OCI-LY7 (cell line): ENCODE measurements at regions not wholly inside any gene's neighbourhood (a gene's known extent, or its start where the extent isn't known, plus 50 kb on each side); places are given as distances from the start of the nearest gene placed in this dataset.

Experiments used
- BruUV-seq: library from RNA; stranded (reverse); fragments of 400-500 nt; replicated peaks from 2 replicates; lab custom pipeline; 2021; lab: Mats Ljungman, UMichigan
- CTCF ChIA-PET: fragments of 300-600 bp; sonication (Branson Sonifier 250); formaldehyde crosslinking; loops from one replicate; lab custom pipeline; 2022; ENCODE audit warnings: antibody characterized with exemption; ENCODE audit not compliant: unreplicated experiment; lab: Charles Lee
- POLR2A ChIA-PET: fragments of 300-600 bp; sonication (Branson Sonifier 250); formaldehyde crosslinking; loops from one replicate; lab custom pipeline; 2022; ENCODE audit warnings: antibody characterized with exemption; lab: Charles Lee
- DNase-seq: peaks from one replicate; pipeline ENCODE4 v3.0.0-alpha.2; 2015; ENCODE audit warnings: low spot score
- H2AFZ ChIP-seq: fragments of 200-600 bp; sonication (generic), shearing (Covaris generic); 2 replicates; pipeline ENCODE4 v1.6.1; 2014; ENCODE audit warnings: mild to moderate bottlenecking, antibody characterized with exemption, low read length, moderate library complexity
- H3K27ac ChIP-seq: fragments of 200-600 bp; sonication (generic); 2 replicates; pipeline ENCODE4 v1.5.1; 2014; ENCODE audit warnings: mixed run types, low read depth, mild to moderate bottlenecking, moderate library complexity, low read length, inconsistent platforms; ENCODE audit not compliant: poor library complexity, severe bottlenecking
- H3K36me3 ChIP-seq: fragments of 200-600 bp; sonication (generic); 2 replicates; pipeline ENCODE4 v1.6.1; 2014; ENCODE audit warnings: mild to moderate bottlenecking, antibody characterized with exemption, low read length, moderate library complexity, mixed read lengths; ENCODE audit not compliant: insufficient read depth
- H3K4me1 ChIP-seq: fragments of 200-600 bp; sonication (generic); 2 replicates; pipeline ENCODE4 v1.5.1; 2014; ENCODE audit warnings: mild to moderate bottlenecking, low read length; ENCODE audit not compliant: insufficient read depth, poor library complexity, severe bottlenecking
- H3K4me2 ChIP-seq: fragments of 200-600 bp; sonication (generic); 2 replicates; pipeline ENCODE4 v1.6.1; 2014; ENCODE audit warnings: mild to moderate bottlenecking, low read length
- H3K4me3 ChIP-seq: fragments of 200-600 bp; sonication (generic); 2 replicates; pipeline ENCODE4 v1.5.1; 2014; ENCODE audit warnings: mild to moderate bottlenecking, low read depth, low read length; ENCODE audit not compliant: poor library complexity, severe bottlenecking
- H3K79me2 ChIP-seq: fragments of 200-600 bp; sonication (generic); 2 replicates; pipeline ENCODE4 v1.6.1; 2016; ENCODE audit warnings: low read depth, mild to moderate bottlenecking, low read length, moderate library complexity, mixed read lengths; ENCODE audit not compliant: insufficient read depth
- H3K9me2 ChIP-seq: fragments of 200-600 bp; sonication (generic); 2 replicates; pipeline ENCODE4 v1.6.1; 2016; ENCODE audit warnings: mild to moderate bottlenecking, low read length, mixed read lengths; ENCODE audit not compliant: insufficient read depth
- H3K9me3 ChIP-seq: fragments of 200-600 bp; sonication (generic); 2 replicates; pipeline ENCODE4 v1.6.1; 2014; ENCODE audit warnings: mild to moderate bottlenecking, mixed run types, low read length, mixed read lengths
- H4K20me1 ChIP-seq: fragments of 200-600 bp; sonication (generic); 2 replicates; pipeline ENCODE4 v1.6.1; 2014; ENCODE audit warnings: mild to moderate bottlenecking, antibody characterized with exemption, low read length, moderate library complexity, mixed read lengths; ENCODE audit not compliant: insufficient read depth
- CTCF ChIP-seq: fragments of 200-600 bp; sonication (generic); conservative IDR thresholded peaks from 2 replicates; pipeline ENCODE4 v1.5.1; 2014; ENCODE audit warnings: mild to moderate bottlenecking, antibody characterized with exemption, low read length, moderate library complexity, mixed read lengths
- EZH2phosphoT487 ChIP-seq: fragments of 200-600 bp; sonication (generic); IDR thresholded peaks from 2 replicates; pipeline ENCODE4 v1.6.1; 2018; ENCODE audit warnings: low read depth, borderline replicate concordance, mild to moderate bottlenecking, mixed run types, antibody characterized with exemption, low read length, moderate library complexity, mixed read lengths
- intact Hi-C: fragments of 100-400 bp; cut with micrococcal nuclease; formaldehyde crosslinking; loops from one replicate; pipeline ENCODE4 v1.10.0; 2022; ENCODE audit not compliant: unreplicated experiment

GRCh38 chr2:120817956-120818325 lies 82.3 kb downstream of the GLI2 start:
- Histone ChIP-seq H4K20me1 (no peaks in the 10 kb centered on the region), H3K9me2 (no peaks in the 10 kb centered on the region), H3K36me3 (no peaks in the 10 kb centered on the region), H3K79me2 (no peaks in the 10 kb centered on the region), H3K27ac (no peak overlapping the region), H3K9me3 (no peaks in the 10 kb centered on the region), H2AFZ (no peak overlapping the region), H3K4me1 (no peaks in the 10 kb centered on the region), H3K4me2 (no peak overlapping the region), H3K4me3 (no peak overlapping the region)
- ChIA-PET CTCF (interaction anchor here (0.6 kb wide), 1 partner anchor 280 kb away, joined by 3 read pairs; no protein-coding TSS in a partner anchor), POLR2A (no interaction called here)
- BruUV-seq: no TSS peak
- no peak for TF ChIP-seq CTCF
- no peak for TF ChIP-seq EZH2phosphoT487
- intact Hi-C loops: no loop called here
- no peak for DNase-seq

GRCh38 chr2:120818441-120818920 lies 82.8 kb downstream of the GLI2 start:
- H3K9me3 ChIP-seq: no peaks in the 10 kb centered on the region
- H3K79me2 ChIP-seq: no peaks in the 10 kb centered on the region
- H2AFZ ChIP-seq: no peak overlapping the region
- intact Hi-C loops: no loop called here
- H4K20me1 ChIP-seq: no peaks in the 10 kb centered on the region
- CTCF ChIA-PET: interaction anchor here (0.6 kb wide), 1 partner anchor 280 kb away, joined by 3 read pairs; no protein-coding TSS in a partner anchor
- H3K36me3 ChIP-seq: no peaks in the 10 kb centered on the region
- no peak overlapping the region for H3K4me2 ChIP-seq
- DNase-seq: no peak
- H3K4me1 ChIP-seq: no peaks in the 10 kb centered on the region
- POLR2A ChIA-PET: no interaction called here
- no peak overlapping the region for H3K4me3 ChIP-seq
- H3K9me2 ChIP-seq: no peaks in the 10 kb centered on the region
- TF ChIP-seq CTCF (no peak), EZH2phosphoT487 (no peak)
- H3K27ac ChIP-seq: no peak overlapping the region
- no TSS peak for BruUV-seq

GRCh38 chr2:120819720-120820210 lies 84.1 kb downstream of the GLI2 start:
- no peak for DNase-seq
- H4K20me1 ChIP-seq: no peaks in the 10 kb centered on the region
- H3K4me3 ChIP-seq: no peak overlapping the region
- no peaks in the 10 kb centered on the region for H3K9me3 ChIP-seq
- ChIA-PET POLR2A (interaction anchor here (0.7 to 1.2 kb wide), 2 partner anchors 11 to 710 kb away, joined by 3 to 4 read pairs; no protein-coding TSS in a partner anchor), CTCF (no interaction called here)
- no peaks in the 10 kb centered on the region for H3K36me3 ChIP-seq
- H2AFZ ChIP-seq: no peak overlapping the region
- intact Hi-C loops: no loop called here
- H3K79me2 ChIP-seq: no peaks in the 10 kb centered on the region
- H3K4me1 ChIP-seq: no peaks in the 10 kb centered on the region
- TF ChIP-seq EZH2phosphoT487: no peak
- no peak for TF ChIP-seq CTCF
- H3K27ac ChIP-seq: no peak overlapping the region
- no peaks in the 10 kb centered on the region for H3K9me2 ChIP-seq
- no peak overlapping the region for H3K4me2 ChIP-seq
- no TSS peak for BruUV-seq
